Heart left ventricle (tissue), 13 donors: ENCODE measurements at regions not wholly inside any gene's neighbourhood (a gene's known extent, or its start where the extent isn't known, plus 50 kb on each side); places are given as distances from the start of the nearest gene placed in this dataset.
"Not testable (repeated sequence)": the region's sequence is repeated elsewhere in the genome, so short reads cannot be mapped to it uniquely, and the experiment has no call there.

ENCODE experiments used
- POLR2A ChIP-seq, 2 donors: fragments of 450-650 bp; IDR thresholded peaks; one replicate each; pipeline ENCODE4 v1.6.1; 2017; ENCODE audit warnings: antibody characterized with exemption in 2 of 2, mild to moderate bottlenecking in 2 of 2, moderate library complexity in 2 of 2
- TF ChIP-seq, protein P1 (sequence below), 12 donors: fragments of 200-600 bp; sonication (generic) in 4 of 12; IDR thresholded peaks; one replicate each; pipeline versions ENCODE4 v1.5.0 to v1.8.0; 2018 to 2022; ENCODE audit warnings: antibody characterized with exemption in 12 of 12, mild to moderate bottlenecking in 5 of 12
- donor health status: ischemic (EF 13 %, LVEDD 7.1; RV severe dilation, severe dysfunction).
- donor health status: DM: no; HTN: yes; CAD: no.
- donor health status: DM: no; HTN: no; CAD: no.
- donor health status: ischemic (EF 25% LVEDD 6.9; RV normal size, moderate dysfunction).
- donor health status: ischemic (EF 25% LVEDD 5.7; RV mildly dilated, moderate dysfunction).
- donor health status: ischemic (EF 35%, LVEDD 5.7; RV mildly dilated, moderate dysfunction).
- donor health status: nonischemic (EF 11% LVEDD 7.7; RV severe dilation, severe dysfunction).
- donor health status: DM: yes; HTN: yes; CAD: no.
- donor health status: PGD.
- donor health status: ischemic (EF 29% LVEDD 5.4; RV normal size, mild dysfunction).
- donor health status: nonischemic (EF 23%, LVEDD 6.1; RV moderate dilation, normal function).

- TF ChIP-seq, protein P1, sequence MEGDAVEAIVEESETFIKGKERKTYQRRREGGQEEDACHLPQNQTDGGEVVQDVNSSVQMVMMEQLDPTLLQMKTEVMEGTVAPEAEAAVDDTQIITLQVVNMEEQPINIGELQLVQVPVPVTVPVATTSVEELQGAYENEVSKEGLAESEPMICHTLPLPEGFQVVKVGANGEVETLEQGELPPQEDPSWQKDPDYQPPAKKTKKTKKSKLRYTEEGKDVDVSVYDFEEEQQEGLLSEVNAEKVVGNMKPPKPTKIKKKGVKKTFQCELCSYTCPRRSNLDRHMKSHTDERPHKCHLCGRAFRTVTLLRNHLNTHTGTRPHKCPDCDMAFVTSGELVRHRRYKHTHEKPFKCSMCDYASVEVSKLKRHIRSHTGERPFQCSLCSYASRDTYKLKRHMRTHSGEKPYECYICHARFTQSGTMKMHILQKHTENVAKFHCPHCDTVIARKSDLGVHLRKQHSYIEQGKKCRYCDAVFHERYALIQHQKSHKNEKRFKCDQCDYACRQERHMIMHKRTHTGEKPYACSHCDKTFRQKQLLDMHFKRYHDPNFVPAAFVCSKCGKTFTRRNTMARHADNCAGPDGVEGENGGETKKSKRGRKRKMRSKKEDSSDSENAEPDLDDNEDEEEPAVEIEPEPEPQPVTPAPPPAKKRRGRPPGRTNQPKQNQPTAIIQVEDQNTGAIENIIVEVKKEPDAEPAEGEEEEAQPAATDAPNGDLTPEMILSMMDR (IDR thresholded peaks at IDR 0.05) = not testable (repeated sequence)
- not testable (repeated sequence) for TF ChIP-seq POLR2A (IDR thresholded peaks at IDR 0.05)
These were observed 104.4 kb downstream of the OR4M2 start for GRCh38 chr15:22184678-22185077.
